ENCODE measurements at regions not wholly inside any gene's neighbourhood (a gene's known extent, or its start where the extent isn't known, plus 50 kb on each side); places are given as distances from the start of the nearest gene placed in this dataset.

- Histone ChIP-seq H3K18ac (ENCODE audit: low read length) (no peak overlapping the region), H3K9me3 (replicated peaks in 1 of 2; ENCODE audit: control insufficient read depth in 2 of 2, insufficient read depth in 1 of 2, low read depth in 1 of 2, low read length in 2 of 2) (no peaks in the 10 kb centered on the region), H3K9ac (ENCODE audit: low read depth, low read length, poor library complexity) (no peak overlapping the region), H3K27me3 (ENCODE audit: control insufficient read depth in 3 of 3, insufficient read depth in 3 of 3, low read depth in 1 of 3, low read length in 3 of 3) (no peaks in the 10 kb centered on the region), H3K4ac (ENCODE audit: low read length) (no peak overlapping the region), H3K4me3 (ENCODE audit: low read length in 2 of 2) (no peak overlapping the region), H3K23ac (ENCODE audit: low read depth, low read length, poor library complexity) (no peak overlapping the region), H2BK15ac (ENCODE audit: low read length) (no peak overlapping the region), H3K4me1 (ENCODE audit: control insufficient read depth in 2 of 2, insufficient read depth in 1 of 2, low read depth in 1 of 2, low read length in 2 of 2) (no peaks in the 10 kb centered on the region), H4K91ac (ENCODE audit: low read depth, low read length, poor library complexity) (no peak overlapping the region), H3K36me3 (replicated peaks in 1 of 2; ENCODE audit: control insufficient read depth in 2 of 2, insufficient read depth in 2 of 2, low read length in 2 of 2) (peaks cover 4 to 8% of the 10 kb centered on the region in 2 donors), H2AFZ (ENCODE audit: low read length) (no peak overlapping the region), H3K79me1 (ENCODE audit: low read depth, low read length) (no peaks in the 10 kb centered on the region), H3K27ac (replicated peaks; ENCODE audit: low read length) (no peak overlapping the region), H2AK5ac (ENCODE audit: low read depth, low read length) (no peak overlapping the region), H3K4me2 (ENCODE audit: insufficient read depth, low read length, poor library complexity, severe bottlenecking) (no peak overlapping the region), H2BK12ac (ENCODE audit: low read length) (no peak overlapping the region), H2BK5ac (ENCODE audit: low read length) (no peak overlapping the region), H3K14ac (ENCODE audit: low read length) (no peak overlapping the region), H2BK120ac (ENCODE audit: low read depth, low read length) (no peak overlapping the region), H4K8ac (ENCODE audit: low read depth, low read length) (no peak overlapping the region)
- WGBS, 2 donors (ENCODE audit: extremely low coverage in 2 of 2, insufficient read length in 2 of 2, insufficient replicate concordance in 1 of 2), result no CpG with 5 or more reads among the region's 4 CpGs
- DNase-seq (ENCODE audit: low spot score), result no peak
Measured at GRCh38 chr15:62766599-62766998, 275.9 kb upstream of the TPM1 start.

- Histone ChIP-seq H2BK120ac (ENCODE audit: low read depth, low read length) (no peak overlapping the region), H3K27ac (replicated peaks; ENCODE audit: low read length) (no peak overlapping the region), H3K9me3 (replicated peaks in 1 of 2; ENCODE audit: control insufficient read depth in 2 of 2, insufficient read depth in 1 of 2, low read depth in 1 of 2, low read length in 2 of 2) (no peaks in the 10 kb centered on the region), H4K8ac (ENCODE audit: low read depth, low read length) (no peak overlapping the region), H2BK12ac (ENCODE audit: low read length) (no peak overlapping the region), H3K79me1 (ENCODE audit: low read depth, low read length) (no peaks in the 10 kb centered on the region), H2AK5ac (ENCODE audit: low read depth, low read length) (no peak overlapping the region), H3K4me2 (ENCODE audit: insufficient read depth, low read length, poor library complexity, severe bottlenecking) (no peak overlapping the region), H2BK15ac (ENCODE audit: low read length) (no peak overlapping the region), H3K4me1 (ENCODE audit: control insufficient read depth in 2 of 2, insufficient read depth in 1 of 2, low read depth in 1 of 2, low read length in 2 of 2) (no peaks in the 10 kb centered on the region), H2BK5ac (ENCODE audit: low read length) (no peak overlapping the region), H3K27me3 (ENCODE audit: control insufficient read depth in 3 of 3, insufficient read depth in 3 of 3, low read depth in 1 of 3, low read length in 3 of 3) (no peaks in the 10 kb centered on the region), H3K18ac (ENCODE audit: low read length) (no peak overlapping the region), H4K91ac (ENCODE audit: low read depth, low read length, poor library complexity) (no peak overlapping the region), H3K4me3 (ENCODE audit: low read length in 2 of 2) (no peak overlapping the region), H2AFZ (ENCODE audit: low read length) (no peak overlapping the region), H3K23ac (ENCODE audit: low read depth, low read length, poor library complexity) (no peak overlapping the region), H3K14ac (ENCODE audit: low read length) (no peak overlapping the region), H3K9ac (ENCODE audit: low read depth, low read length, poor library complexity) (no peak overlapping the region), H3K36me3 (replicated peaks in 1 of 2; ENCODE audit: control insufficient read depth in 2 of 2, insufficient read depth in 2 of 2, low read length in 2 of 2) (peaks cover 0 to 6% of the 10 kb centered on the region in 2 donors), H3K4ac (ENCODE audit: low read length) (no peak overlapping the region)
- no peak for DNase-seq (ENCODE audit: low spot score)
- WGBS, 2 donors (ENCODE audit: extremely low coverage in 2 of 2, insufficient read length in 2 of 2, insufficient replicate concordance in 1 of 2), result no CpG with 5 or more reads among the region's 3 CpGs
Measured at GRCh38 chr15:62769604-62770003, 272.9 kb upstream of the TPM1 start.

GRCh38 chr15:62770111-62770660 is 272.4 kb upstream of the TPM1 start:
- H3K27me3 ChIP-seq (ENCODE audit: control insufficient read depth in 3 of 3, insufficient read depth in 3 of 3, low read depth in 1 of 3, low read length in 3 of 3), result no peaks in the 10 kb centered on the region
- DNase-seq (ENCODE audit: low spot score), result no peak
- no peak overlapping the region for H3K9ac ChIP-seq (ENCODE audit: low read depth, low read length, poor library complexity)
- H2BK15ac ChIP-seq (ENCODE audit: low read length), result no peak overlapping the region
- no peak overlapping the region for H3K23ac ChIP-seq (ENCODE audit: low read depth, low read length, poor library complexity)
- H4K91ac ChIP-seq (ENCODE audit: low read depth, low read length, poor library complexity), result no peak overlapping the region
- H3K18ac ChIP-seq (ENCODE audit: low read length), result no peak overlapping the region
- H3K9me3 ChIP-seq (replicated peaks in 1 of 2; ENCODE audit: control insufficient read depth in 2 of 2, insufficient read depth in 1 of 2, low read depth in 1 of 2, low read length in 2 of 2), result no peaks in the 10 kb centered on the region
- H3K4me1 ChIP-seq (ENCODE audit: control insufficient read depth in 2 of 2, insufficient read depth in 1 of 2, low read depth in 1 of 2, low read length in 2 of 2), result no peaks in the 10 kb centered on the region
- H2BK12ac ChIP-seq (ENCODE audit: low read length), result no peak overlapping the region
- H2BK5ac ChIP-seq (ENCODE audit: low read length), result no peak overlapping the region
- no peak overlapping the region for H2BK120ac ChIP-seq (ENCODE audit: low read depth, low read length)
- no peak overlapping the region for H4K8ac ChIP-seq (ENCODE audit: low read depth, low read length)
- H3K4me3 ChIP-seq (ENCODE audit: low read length in 2 of 2), result no peak overlapping the region
- WGBS, 2 donors (ENCODE audit: extremely low coverage in 2 of 2, insufficient read length in 2 of 2, insufficient replicate concordance in 1 of 2), result no CpG with 5 or more reads among the region's 11 CpGs
- no peak overlapping the region for H2AK5ac ChIP-seq (ENCODE audit: low read depth, low read length)
- no peak overlapping the region for H3K14ac ChIP-seq (ENCODE audit: low read length)
- H3K4me2 ChIP-seq (ENCODE audit: insufficient read depth, low read length, poor library complexity, severe bottlenecking), result no peak overlapping the region
- H3K79me1 ChIP-seq (ENCODE audit: low read depth, low read length), result no peaks in the 10 kb centered on the region
- H2AFZ ChIP-seq (ENCODE audit: low read length), result no peak overlapping the region
- peaks cover 0 to 6% of the 10 kb centered on the region in 2 donors for H3K36me3 ChIP-seq (replicated peaks in 1 of 2; ENCODE audit: control insufficient read depth in 2 of 2, insufficient read depth in 2 of 2, low read length in 2 of 2)
- no peak overlapping the region for H3K4ac ChIP-seq (ENCODE audit: low read length)
- H3K27ac ChIP-seq (replicated peaks; ENCODE audit: low read length), result no peak overlapping the region

- H2AK5ac ChIP-seq (ENCODE audit: low read depth, low read length), result no peak overlapping the region
- no peak overlapping the region for H3K27ac ChIP-seq (replicated peaks; ENCODE audit: low read length)
- no peak overlapping the region for H4K91ac ChIP-seq (ENCODE audit: low read depth, low read length, poor library complexity)
- WGBS, 2 donors (ENCODE audit: extremely low coverage in 2 of 2, insufficient read length in 2 of 2, insufficient replicate concordance in 1 of 2), result no CpG with 5 or more reads among the region's 7 CpGs
- H3K79me1 ChIP-seq (ENCODE audit: low read depth, low read length), result no peaks in the 10 kb centered on the region
- H3K18ac ChIP-seq (ENCODE audit: low read length), result no peak overlapping the region
- H2BK5ac ChIP-seq (ENCODE audit: low read length), result no peak overlapping the region
- H3K9ac ChIP-seq (ENCODE audit: low read depth, low read length, poor library complexity), result no peak overlapping the region
- H2BK15ac ChIP-seq (ENCODE audit: low read length), result no peak overlapping the region
- no peak overlapping the region for H4K8ac ChIP-seq (ENCODE audit: low read depth, low read length)
- peaks cover 1 to 6% of the 10 kb centered on the region in 2 donors for H3K36me3 ChIP-seq (replicated peaks in 1 of 2; ENCODE audit: control insufficient read depth in 2 of 2, insufficient read depth in 2 of 2, low read length in 2 of 2)
- DNase-seq (ENCODE audit: low spot score), result no peak
- H3K14ac ChIP-seq (ENCODE audit: low read length), result no peak overlapping the region
- no peak overlapping the region for H2BK12ac ChIP-seq (ENCODE audit: low read length)
- no peak overlapping the region for H3K4me2 ChIP-seq (ENCODE audit: insufficient read depth, low read length, poor library complexity, severe bottlenecking)
- H3K4me1 ChIP-seq (ENCODE audit: control insufficient read depth in 2 of 2, insufficient read depth in 1 of 2, low read depth in 1 of 2, low read length in 2 of 2), result no peaks in the 10 kb centered on the region
- no peak overlapping the region for H2BK120ac ChIP-seq (ENCODE audit: low read depth, low read length)
- H2AFZ ChIP-seq (ENCODE audit: low read length), result no peak overlapping the region
- H3K4ac ChIP-seq (ENCODE audit: low read length), result no peak overlapping the region
- H3K27me3 ChIP-seq (ENCODE audit: control insufficient read depth in 3 of 3, insufficient read depth in 3 of 3, low read depth in 1 of 3, low read length in 3 of 3), result no peaks in the 10 kb centered on the region
- H3K23ac ChIP-seq (ENCODE audit: low read depth, low read length, poor library complexity), result no peak overlapping the region
- no peaks in the 10 kb centered on the region for H3K9me3 ChIP-seq (replicated peaks in 1 of 2; ENCODE audit: control insufficient read depth in 2 of 2, insufficient read depth in 1 of 2, low read depth in 1 of 2, low read length in 2 of 2)
- no peak overlapping the region for H3K4me3 ChIP-seq (ENCODE audit: low read length in 2 of 2)
Measured at GRCh38 chr15:62770752-62771151, 271.8 kb upstream of the TPM1 start.
